ENCODE measurements at regions not wholly inside any gene's neighbourhood (a gene's known extent, or its start where the extent isn't known, plus 50 kb on each side); places are given as distances from the start of the nearest gene placed in this dataset.

GRCh38 chr1:55679971-55680370, 464.8 kb upstream of the USP24 start:
- DNase-seq (ENCODE audit: low read depth): no peak

- DNase-seq (ENCODE audit: low read depth): no peak
These were observed 458.3 kb upstream of the USP24 start for GRCh38 chr1:55673416-55673815.

- DNase-seq (ENCODE audit: low read depth): peak; percentile 78
These were observed 455.3 kb upstream of the USP24 start for GRCh38 chr1:55670331-55671082.

GRCh38 chr1:55669293-55669692, 454.1 kb upstream of the USP24 start:
- DNase-seq (ENCODE audit: low read depth): peak; percentile 40

- DNase-seq (ENCODE audit: low read depth): no peak
These were observed 447.7 kb upstream of the USP24 start for GRCh38 chr1:55662875-55663274.

- no peak for DNase-seq (ENCODE audit: low read depth)
These were observed 443.8 kb upstream of the USP24 start for GRCh38 chr1:55658917-55659316.

- no peak for DNase-seq (ENCODE audit: low read depth)
These were observed 439.6 kb upstream of the USP24 start for GRCh38 chr1:55654750-55655149.

- DNase-seq (ENCODE audit: low read depth): no peak
These were observed 439.0 kb upstream of the USP24 start for GRCh38 chr1:55654171-55654570.

- no peak for DNase-seq (ENCODE audit: low read depth)
These were observed 435.3 kb upstream of the USP24 start for GRCh38 chr1:55650444-55650843.

- DNase-seq (ENCODE audit: low read depth): no peak
These were observed 431.0 kb upstream of the USP24 start for GRCh38 chr1:55646181-55646580.

GRCh38 chr1:55645270-55645669, 430.1 kb upstream of the USP24 start:
- DNase-seq (ENCODE audit: low read depth): no peak

GRCh38 chr1:55641947-55642346, 426.8 kb upstream of the USP24 start:
- DNase-seq (ENCODE audit: low read depth): no peak

- DNase-seq (ENCODE audit: low read depth): peak; percentile 65
These were observed 425.7 kb upstream of the USP24 start for GRCh38 chr1:55640708-55641473.

GRCh38 chr1:55639526-55639925, 424.4 kb upstream of the USP24 start:
- DNase-seq (ENCODE audit: low read depth): no peak

GRCh38 chr1:55639051-55639450, 423.9 kb upstream of the USP24 start:
- no peak for DNase-seq (ENCODE audit: low read depth)

GRCh38 chr1:55636696-55637095, 421.5 kb upstream of the USP24 start:
- no peak for DNase-seq (ENCODE audit: low read depth)

- DNase-seq (ENCODE audit: low read depth): peak; percentile 88
These were observed 420.7 kb upstream of the USP24 start for GRCh38 chr1:55635856-55636255.

- DNase-seq (ENCODE audit: low read depth): no peak
These were observed 419.4 kb upstream of the USP24 start for GRCh38 chr1:55634516-55634915.

- DNase-seq (ENCODE audit: low read depth): no peak
These were observed 417.7 kb upstream of the USP24 start for GRCh38 chr1:55632906-55633305.

- peak; percentile 73 for DNase-seq (ENCODE audit: low read depth)
These were observed 416.9 kb upstream of the USP24 start for GRCh38 chr1:55632058-55632457.

- DNase-seq (ENCODE audit: low read depth): peak; percentile 56
These were observed 416.3 kb upstream of the USP24 start for GRCh38 chr1:55631509-55631908.

- DNase-seq (ENCODE audit: low read depth): no peak
These were observed 411.2 kb upstream of the USP24 start for GRCh38 chr1:55626326-55626725.

GRCh38 chr1:55624766-55625165, 409.6 kb upstream of the USP24 start:
- DNase-seq (ENCODE audit: low read depth): no peak

GRCh38 chr1:55623311-55623710, 408.1 kb upstream of the USP24 start:
- no peak for DNase-seq (ENCODE audit: low read depth)

Measured in stromal cell of bone marrow (primary cell).